OCI-LY3 (cell line): ENCODE measurements at regions not wholly inside any gene's neighbourhood (a gene's known extent, or its start where the extent isn't known, plus 50 kb on each side); places are given as distances from the start of the nearest gene placed in this dataset.

ENCODE experiments used
- CTCF ChIP-seq: fragments of 200-600, 300-600 bp; sonication (generic); IDR thresholded peaks from 2 replicates; pipeline ENCODE4 v1.5.1; 2014; ENCODE audit warnings: antibody characterized with exemption, low read length, low read depth
- EZH2phosphoT487 ChIP-seq: fragments of 200-600 bp; shearing (Covaris generic); IDR thresholded peaks from 2 replicates; pipeline ENCODE4 v1.6.1; 2018; ENCODE audit warnings: antibody characterized with exemption, mixed run types, low read depth

- no peak for TF ChIP-seq CTCF
- TF ChIP-seq EZH2phosphoT487: no peak
Measured at GRCh38 chr1:69413129-69413528, 154.6 kb upstream of the LRRC7 start.
